ENCODE measurements at regions not wholly inside any gene's neighbourhood (a gene's known extent, or its start where the extent isn't known, plus 50 kb on each side); places are given as distances from the start of the nearest gene placed in this dataset.
A peak's percentile ranks its signal among the peaks of the same experiment; 100 is the strongest.

GRCh38 chr17:12376276-12376675 is 289.4 kb upstream of the MYOCD start:
- DNase-seq (ENCODE audit: low spot score), result no peak

GRCh38 chr17:12386225-12386624 is 279.5 kb upstream of the MYOCD start:
- no peak for DNase-seq (ENCODE audit: low spot score)

GRCh38 chr17:12388226-12388625 is 277.5 kb upstream of the MYOCD start:
- DNase-seq (ENCODE audit: low spot score), result no peak

- no peak for DNase-seq (ENCODE audit: low spot score)
Measured at GRCh38 chr17:12389421-12389820, 276.3 kb upstream of the MYOCD start.

GRCh38 chr17:12390631-12391030 is 275.1 kb upstream of the MYOCD start:
- DNase-seq (ENCODE audit: low spot score), result no peak

- DNase-seq (ENCODE audit: low spot score), result no peak
Measured at GRCh38 chr17:12391468-12391867, 274.2 kb upstream of the MYOCD start.

GRCh38 chr17:12395733-12396354 is 269.8 kb upstream of the MYOCD start:
- peak; percentile 55 for DNase-seq (ENCODE audit: low spot score)

- no peak for DNase-seq (ENCODE audit: low spot score)
Measured at GRCh38 chr17:12398441-12399051, 267.1 kb upstream of the MYOCD start.

- no peak for DNase-seq (ENCODE audit: low spot score)
Measured at GRCh38 chr17:12402963-12403622, 262.6 kb upstream of the MYOCD start.

GRCh38 chr17:12403881-12404398 is 261.8 kb upstream of the MYOCD start:
- no peak for DNase-seq (ENCODE audit: low spot score)

GRCh38 chr17:12406623-12407215 is 259.0 kb upstream of the MYOCD start:
- no peak for DNase-seq (ENCODE audit: low spot score)

- DNase-seq (ENCODE audit: low spot score), result no peak
Measured at GRCh38 chr17:12407495-12408252, 258.0 kb upstream of the MYOCD start.

- DNase-seq (ENCODE audit: low spot score), result no peak
Measured at GRCh38 chr17:12409082-12409481, 256.6 kb upstream of the MYOCD start.

GRCh38 chr17:12410717-12411116 is 255.0 kb upstream of the MYOCD start:
- no peak for DNase-seq (ENCODE audit: low spot score)

- peak; percentile 4 for DNase-seq (ENCODE audit: low spot score)
Measured at GRCh38 chr17:12415031-12415430, 250.7 kb upstream of the MYOCD start.

GRCh38 chr17:12421077-12421476 is 244.6 kb upstream of the MYOCD start:
- no peak for DNase-seq (ENCODE audit: low spot score)

- DNase-seq (ENCODE audit: low spot score), result no peak
Measured at GRCh38 chr17:12421646-12422306, 243.9 kb upstream of the MYOCD start.

- no peak for DNase-seq (ENCODE audit: low spot score)
Measured at GRCh38 chr17:12422651-12423050, 243.0 kb upstream of the MYOCD start.

GRCh38 chr17:12423337-12423736 is 242.4 kb upstream of the MYOCD start:
- no peak for DNase-seq (ENCODE audit: low spot score)

GRCh38 chr17:12429116-12429515 is 236.6 kb upstream of the MYOCD start:
- DNase-seq (ENCODE audit: low spot score), result no peak

- no peak for DNase-seq (ENCODE audit: low spot score)
Measured at GRCh38 chr17:12431188-12431587, 234.5 kb upstream of the MYOCD start.

Measured in HT-29 (cell line).